K562 (cell line): ENCODE measurements at regions not wholly inside any gene's neighbourhood (a gene's known extent, or its start where the extent isn't known, plus 50 kb on each side); places are given as distances from the start of the nearest gene placed in this dataset.

ENCODE experiments used
- ATAC-seq: fragments of 200-7000 bp; cut with Tn5 transposase; 3 replicates; pipeline ENCODE4 v1.9.1; 2020; ENCODE audit warnings: moderate library complexity
- BruUV-seq: library from RNA; stranded (reverse); fragments of 400-500 nt; replicated peaks from 2 replicates; lab custom pipeline; 2021; lab: Mats Ljungman, UMichigan
- CTCF ChIA-PET: fragments of 300-600 bp; formaldehyde crosslinking; extraction: SDS; loops from one replicate; lab custom pipeline; 2021; ENCODE audit warnings: low intra/inter-chr PET ratio; lab: Yijun Ruan, JAX
- POLR2A ChIA-PET: fragments of 300-600, 350-650 bp; sonication (Branson Sonifier 250); formaldehyde crosslinking; extraction: SDS; loops from one replicate; lab custom pipeline; 2021; ENCODE audit warnings: antibody characterized with exemption, inconsistent platforms; lab: Yijun Ruan, JAX
- DNase-seq, 4 experiments: peaks; one replicate each; pipeline versions ENCODE4 v3.0.0 to v3.0.0-alpha.2; 2011 to 2018; ENCODE audit warnings: low spot score in 3 of 4, mixed read lengths in 3 of 4; ENCODE audit errors: extremely low read depth in 1 of 4
- FAIRE-seq: peaks from 2 replicates; lab custom pipeline; 2011; peaks lifted over from hg19 to GRCh38; lab: Jason Lieb, UNC
- H2AFZ ChIP-seq: 2 replicates; pipeline ENCODE4 v1.6.0; 2011; ENCODE audit warnings: low read depth, low read length, control low read depth, inconsistent platforms
- H3K27ac ChIP-seq: fragments of 200-600 bp; 3 replicates; pipeline ENCODE4 v1.8.0; 2011; ENCODE audit warnings: low read depth, mild to moderate bottlenecking, control low read depth, inconsistent platforms, low read length, moderate library complexity, mixed read lengths; ENCODE audit errors: extremely low read depth
- H3K27me3 ChIP-seq, 2 experiments: fragments of 300-600 bp in 1 of 2; 2 replicates in 1 of 2; 3 replicates in 1 of 2; pipeline versions ENCODE4 v1.6.0 to v1.8.0; 2011; ENCODE audit warnings: inconsistent platforms in 2 of 2, low read length in 2 of 2, mild to moderate bottlenecking in 1 of 2, mixed read lengths in 1 of 2, moderate library complexity in 1 of 2; ENCODE audit not compliant: control insufficient read depth in 2 of 2, insufficient read depth in 2 of 2
- H3K36me3 ChIP-seq: fragments of 300-600 bp; 3 replicates; pipeline ENCODE4 v1.8.0; 2011; ENCODE audit warnings: mild to moderate bottlenecking, low read length, inconsistent platforms; ENCODE audit not compliant: control insufficient read depth, insufficient read depth
- H3K4me1 ChIP-seq, 2 experiments: fragments of 200-600 bp in 1 of 2; replicated peaks in 1 of 2; 2 replicates in 1 of 2; 3 replicates in 1 of 2; pipeline versions ENCODE4 v1.5.1 to v1.8.0; 2011; ENCODE audit warnings: inconsistent platforms in 2 of 2, low read length in 2 of 2, mild to moderate bottlenecking in 1 of 2, mixed read lengths in 1 of 2, moderate library complexity in 1 of 2; ENCODE audit not compliant: control insufficient read depth in 2 of 2, insufficient read depth in 2 of 2
- H3K4me2 ChIP-seq: 2 replicates; pipeline ENCODE4 v1.6.1; 2011; ENCODE audit warnings: low read length, control low read depth, inconsistent platforms, mixed read lengths; ENCODE audit not compliant: insufficient read depth
- H3K4me3 ChIP-seq: fragments of 200-600 bp; sonication (generic), shearing (Covaris generic); 2 replicates; pipeline ENCODE4 v1.5.1; 2016; ENCODE audit warnings: control low read depth, inconsistent platforms
- H3K79me2 ChIP-seq: fragments of 200-600 bp; 3 replicates; pipeline ENCODE4 v1.8.0; 2011; ENCODE audit warnings: low read length, inconsistent platforms; ENCODE audit not compliant: control insufficient read depth, insufficient read depth
- H3K9ac ChIP-seq, 2 experiments: 2 replicates each; pipeline versions ENCODE4 v1.6.0 to v1.6.1; 2011; ENCODE audit warnings: low read depth in 2 of 2, low read length in 2 of 2, control low read depth in 1 of 2, inconsistent platforms in 1 of 2, mild to moderate bottlenecking in 1 of 2, mixed read lengths in 1 of 2; ENCODE audit not compliant: insufficient read depth in 1 of 2
- H3K9me1 ChIP-seq: one replicate; pipeline ENCODE4 v1.6.0; 2011; ENCODE audit warnings: inconsistent platforms, mild to moderate bottlenecking, low read length, moderate library complexity; ENCODE audit not compliant: control insufficient read depth, insufficient read depth
- H3K9me3 ChIP-seq: replicated peaks from 2 replicates; pipeline ENCODE4 v1.5.1; 2011; ENCODE audit warnings: low read depth, low read length, inconsistent platforms; ENCODE audit not compliant: control insufficient read depth, insufficient read depth
- H4K20me1 ChIP-seq: replicated peaks from 2 replicates; pipeline ENCODE4 v1.6.1; 2011; ENCODE audit warnings: low read length, inconsistent platforms, mixed read lengths; ENCODE audit not compliant: control insufficient read depth, insufficient read depth
- E2F4 ChIP-seq: sonication (generic); formaldehyde crosslinking; IDR thresholded peaks from 2 replicates; pipeline ENCODE4 v1.8.0; 2022; ENCODE audit warnings: mild to moderate bottlenecking, low read depth, missing genetic modification reagents
- GABPB2 ChIP-seq: fragments of 250-450 bp; sonication (Bioruptor Pico); conservative IDR thresholded peaks from 2 replicates; pipeline ENCODE4 v1.5.1; 2021; ENCODE audit warnings: mild to moderate bottlenecking
- GATAD2A ChIP-seq: fragments of 450-650 bp; IDR thresholded peaks from 2 replicates; pipeline ENCODE4 v1.6.1; 2017
- PCBP1 ChIP-seq: fragments of 200-400 bp; formaldehyde crosslinking; IDR thresholded peaks from 2 replicates; pipeline ENCODE4 v1.6.1; 2018; ENCODE audit warnings: mild to moderate bottlenecking, low read depth, low read length; ENCODE audit not compliant: poor library complexity, severe bottlenecking
- RCOR1 ChIP-seq, 2 experiments: IDR thresholded peaks; 2 replicates each; pipeline ENCODE4 v1.6.1; 2012; ENCODE audit warnings: low read depth in 2 of 2, low read length in 2 of 2, borderline replicate concordance in 1 of 2, improper control_type of control experiment in 1 of 2
- REST ChIP-seq, 2 experiments: fragments of 450-650 bp; formaldehyde crosslinking in 1 of 2; IDR thresholded peaks; 2 replicates each; pipeline versions ENCODE4 v1.4.0 to v1.6.1; 2014 to 2020; ENCODE audit warnings: mild to moderate bottlenecking in 2 of 2, borderline replicate concordance in 1 of 2, low read depth in 1 of 2
- SFPQ ChIP-seq: fragments of 200-400 bp; formaldehyde crosslinking; IDR thresholded peaks from 2 replicates; pipeline ENCODE4 v1.6.1; 2017; ENCODE audit warnings: mild to moderate bottlenecking, low read depth, low read length, moderate library complexity
- ZNF121 ChIP-seq: sonication (generic); formaldehyde crosslinking; conservative IDR thresholded peaks from 2 replicates; pipeline ENCODE4 v1.8.0; 2022; ENCODE audit warnings: missing genetic modification reagents
- ZNF449 ChIP-seq: fragments of 250-450 bp; sonication (Bioruptor Pico); IDR thresholded peaks from 2 replicates; pipeline ENCODE4 v1.8.0; 2022; ENCODE audit warnings: moderate library complexity, mild to moderate bottlenecking, inconsistent platforms
- ZNF696 ChIP-seq: fragments of 250-450 bp; sonication (Bioruptor Pico); conservative IDR thresholded peaks from 2 replicates; pipeline ENCODE4 v1.4.0; 2020; ENCODE audit warnings: mild to moderate bottlenecking, moderate library complexity
- WGBS: fragments of 100-300 bp; shearing (Covaris generic); methylation state at CpG from one replicate; pipeline ENCODE4 v1.1.6; 2016; ENCODE audit warnings: low coverage, mixed read lengths; ENCODE audit not compliant: insufficient coverage; ENCODE audit errors: missing lambda C conversion rate; 5-methylcytosine and 5-hydroxymethylcytosine counted together
- in situ Hi-C: fragments of 300-500 bp; cut with MboI; formaldehyde crosslinking; loops from 4 replicates; pipeline ENCODE4 v1.15.0; 2018; ENCODE audit warnings: inconsistent platforms, mixed read lengths
- intact Hi-C: fragments of 100-400 bp; cut with micrococcal nuclease; formaldehyde crosslinking; loops from 2 replicates; pipeline ENCODE4 v1.14.2; 2022

- FAIRE-seq, result no peak
- Histone ChIP-seq H4K20me1 (no peaks in the 10 kb centered on the region), H3K4me2 (no peak overlapping the region), H3K36me3 (no peaks in the 10 kb centered on the region), H3K4me1 (no peaks in the 10 kb centered on the region), H3K9me3 (no peaks in the 10 kb centered on the region), H3K4me3 (no peak overlapping the region), H3K79me2 (no peaks in the 10 kb centered on the region), H2AFZ (no peak overlapping the region), H3K27me3 (no peaks in the 10 kb centered on the region), H3K27ac (no peak overlapping the region), H3K9me1 (no peaks in the 10 kb centered on the region), H3K9ac (no peak overlapping the region)
- BruUV-seq, result no TSS peak
- intact Hi-C loops (no loop called here), in situ Hi-C loops (no loop called here)
- DNase-seq, result no peak
- ATAC-seq, result no peak
- POLR2A ChIA-PET, result no interaction called here
- CTCF ChIA-PET, result no interaction called here
- 0% methylated on average over 3 of the region's 3 CpGs for WGBS
- TF ChIP-seq ZNF121 (CRISPR knock-in tag) (no peak), REST (IDR thresholded peaks at IDR 0.05; ENCODE audit: borderline replicate concordance) (no peak), REST (CRISPR knock-in tag; IDR thresholded peaks at IDR 0.05; ENCODE audit: low read depth) (no peak), E2F4 (no peak), ZNF449 (CRISPR knock-in tag) (no peak), SFPQ (no peak), ZNF696 (CRISPR knock-in tag) (no peak), RCOR1 (IDR thresholded peaks at IDR 0.05; ENCODE audit: borderline replicate concordance in 1 of 2, low read depth in 2 of 2, low read length in 2 of 2) (no peak), PCBP1 (no peak), GABPB2 (CRISPR knock-in tag) (no peak), GATAD2A (no peak)
Observed at GRCh38 chr10:8566737-8567136, 512.2 kb downstream of the GATA3 start.
